ENCODE measurements at regions not wholly inside any gene's neighbourhood (a gene's known extent, or its start where the extent isn't known, plus 50 kb on each side); places are given as distances from the start of the nearest gene placed in this dataset.

DNA sequence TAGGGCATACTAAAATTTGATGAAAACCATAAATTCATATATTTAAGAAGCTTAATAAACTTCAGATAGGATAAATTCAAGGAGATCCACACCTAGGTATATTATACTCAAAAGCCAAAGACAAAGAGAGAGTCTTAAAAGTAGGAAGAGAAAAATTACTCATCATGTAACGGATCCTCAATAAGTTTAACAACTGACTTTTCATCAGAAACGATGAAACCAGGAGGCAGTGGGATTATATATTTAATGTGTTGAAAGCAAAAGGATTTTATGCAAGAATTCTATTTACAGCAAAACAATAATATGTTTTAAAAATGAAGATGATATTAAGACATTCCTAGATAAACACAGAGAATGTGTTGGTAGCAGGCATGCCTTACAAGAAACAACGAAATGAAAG, 202.7 kb downstream of the OXSM start:
- Histone ChIP-seq H3K4me1 (no peaks in the 10 kb centered on the region), H3K27me3 (no peaks in the 10 kb centered on the region), H3K36me3 (ENCODE audit: low read depth, missing control alignments) (no peaks in the 10 kb centered on the region), H3K4me3 (no peak overlapping the region), H3K9me3 (no peaks in the 10 kb centered on the region), H3K27ac (no peak overlapping the region)
- intact Hi-C loops (cut with DNase I; ENCODE audit: low total_unique reads), result no loop called here
- no peak for TF ChIP-seq CTCF (IDR thresholded peaks at IDR 0.05)
- TF ChIP-seq POLR2A (IDR thresholded peaks at IDR 0.05), result no peak
- 95 to 96% methylated on average over 3 of the region's 3 CpGs for WGBS, 2 donors
- no peak for DNase-seq

DNA sequence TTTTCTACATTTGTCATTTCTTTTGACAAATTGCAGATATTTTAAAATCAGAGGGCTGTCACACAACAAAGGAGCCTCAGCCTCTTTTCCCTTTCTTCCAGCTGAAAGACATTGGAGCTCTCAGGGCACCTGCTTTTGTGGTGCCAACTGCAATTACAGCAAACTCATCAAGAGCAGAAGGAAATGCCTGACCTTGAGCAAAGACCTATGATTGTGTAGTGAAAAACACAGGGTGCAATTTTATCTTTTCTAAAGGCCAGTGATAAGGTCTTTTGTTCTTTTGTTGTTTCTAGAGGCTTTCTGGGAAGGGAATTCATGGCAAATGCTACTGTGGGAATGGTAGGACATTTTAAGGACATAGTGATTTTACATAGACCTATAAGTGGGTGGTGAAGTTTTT, 214.3 kb downstream of the OXSM start:
- Histone ChIP-seq H3K4me3 (no peak overlapping the region), H3K4me1 (no peaks in the 10 kb centered on the region), H3K27me3 (no peaks in the 10 kb centered on the region), H3K27ac (no peak overlapping the region), H3K36me3 (ENCODE audit: low read depth, missing control alignments) (no peaks in the 10 kb centered on the region), H3K9me3 (no peaks in the 10 kb centered on the region)
- DNase-seq, result no peak
- no peak for TF ChIP-seq CTCF (IDR thresholded peaks at IDR 0.05)
- TF ChIP-seq POLR2A (IDR thresholded peaks at IDR 0.05), result no peak
- intact Hi-C loops (cut with DNase I; ENCODE audit: low total_unique reads), result no loop called here

- no peak for DNase-seq
- no peak for TF ChIP-seq CTCF (IDR thresholded peaks at IDR 0.05)
- TF ChIP-seq POLR2A (IDR thresholded peaks at IDR 0.05), result no peak
- no peak overlapping the region for H3K4me3 ChIP-seq
- H3K27ac ChIP-seq, result no peak overlapping the region
- intact Hi-C loops (cut with DNase I; ENCODE audit: low total_unique reads), result no loop called here
- no peaks in the 10 kb centered on the region for H3K9me3 ChIP-seq
- WGBS, 2 donors, result 63 to 65% methylated on average over 6 of the region's 6 CpGs
- no peaks in the 10 kb centered on the region for H3K36me3 ChIP-seq (ENCODE audit: low read depth, missing control alignments)
- H3K27me3 ChIP-seq, result no peaks in the 10 kb centered on the region
- H3K4me1 ChIP-seq, result no peaks in the 10 kb centered on the region
Measured at GRCh38 chr3:26011276-26011675, 221.4 kb downstream of the OXSM start.

- intact Hi-C loops (cut with DNase I; ENCODE audit: low total_unique reads), result no loop called here
- no peak overlapping the region for H3K4me3 ChIP-seq
- no peaks in the 10 kb centered on the region for H3K27me3 ChIP-seq
- H3K36me3 ChIP-seq (ENCODE audit: low read depth, missing control alignments), result no peaks in the 10 kb centered on the region
- DNase-seq, result no peak
- WGBS, 2 donors, result 85 to 97% methylated on average over 3 of the region's 3 CpGs
- H3K27ac ChIP-seq, result no peak overlapping the region
- no peaks in the 10 kb centered on the region for H3K9me3 ChIP-seq
- no peaks in the 10 kb centered on the region for H3K4me1 ChIP-seq
- TF ChIP-seq POLR2A (IDR thresholded peaks at IDR 0.05) (no peak), CTCF (IDR thresholded peaks at IDR 0.05) (no peak)
Measured at GRCh38 chr3:26012241-26012745, 222.4 kb downstream of the OXSM start.

GRCh38 chr3:26015752-26016151, 225.9 kb downstream of the OXSM start:
- no peak for DNase-seq
- H3K27ac ChIP-seq, result no peak overlapping the region
- H3K9me3 ChIP-seq, result no peaks in the 10 kb centered on the region
- H3K4me3 ChIP-seq, result no peak overlapping the region
- intact Hi-C loops (cut with DNase I; ENCODE audit: low total_unique reads), result no loop called here
- no peaks in the 10 kb centered on the region for H3K4me1 ChIP-seq
- H3K36me3 ChIP-seq (ENCODE audit: low read depth, missing control alignments), result no peaks in the 10 kb centered on the region
- TF ChIP-seq POLR2A (IDR thresholded peaks at IDR 0.05) (no peak), CTCF (IDR thresholded peaks at IDR 0.05) (no peak)
- H3K27me3 ChIP-seq, result no peaks in the 10 kb centered on the region
- WGBS, 2 donors, result 85 to 91% methylated on average over 5 of the region's 5 CpGs

All from testis (tissue), 2 donors.